AG04450 (cell line): ENCODE measurements at regions not wholly inside any gene's neighbourhood (a gene's known extent, or its start where the extent isn't known, plus 50 kb on each side); places are given as distances from the start of the nearest gene placed in this dataset.

Source experiments
- CTCF ChIA-PET: fragments of 300-600, 350-600 bp; formaldehyde crosslinking; extraction: SDS; loops from one replicate; lab custom pipeline; 2022; ENCODE audit warnings: antibody characterized with exemption, inconsistent platforms; lab: Charles Lee
- POLR2A ChIA-PET: fragments of 350-600 bp; formaldehyde crosslinking; extraction: SDS; loops from one replicate; lab custom pipeline; 2021; ENCODE audit warnings: antibody characterized with exemption, inconsistent platforms; lab: Yijun Ruan, JAX
- DNase-seq: peaks from one replicate; pipeline ENCODE4 v3.0.0-alpha.2; 2011; ENCODE audit warnings: low read depth, low spot score
- H3K27ac ChIP-seq: one replicate; pipeline ENCODE4 v1.5.1; 2012; ENCODE audit warnings: low read depth, low read length, control low read depth
- H3K27me3 ChIP-seq: one replicate; pipeline ENCODE4 v1.6.0; 2012; ENCODE audit warnings: low read length; ENCODE audit not compliant: control insufficient read depth, insufficient read depth
- H3K4me3 ChIP-seq: 2 replicates; pipeline ENCODE4 v1.5.1; 2011; ENCODE audit warnings: mild to moderate bottlenecking, low read depth, low read length, control low read depth
- H3K9me3 ChIP-seq: 2 replicates; pipeline ENCODE4 v1.5.1; 2012; ENCODE audit warnings: low read length; ENCODE audit not compliant: control insufficient read depth, insufficient read depth
- TF ChIP-seq, protein P1 (sequence below): IDR thresholded peaks from 2 replicates; pipeline ENCODE4 v1.5.1; 2011; ENCODE audit warnings: low read depth, low read length, control low read depth, inconsistent platforms

DNA sequence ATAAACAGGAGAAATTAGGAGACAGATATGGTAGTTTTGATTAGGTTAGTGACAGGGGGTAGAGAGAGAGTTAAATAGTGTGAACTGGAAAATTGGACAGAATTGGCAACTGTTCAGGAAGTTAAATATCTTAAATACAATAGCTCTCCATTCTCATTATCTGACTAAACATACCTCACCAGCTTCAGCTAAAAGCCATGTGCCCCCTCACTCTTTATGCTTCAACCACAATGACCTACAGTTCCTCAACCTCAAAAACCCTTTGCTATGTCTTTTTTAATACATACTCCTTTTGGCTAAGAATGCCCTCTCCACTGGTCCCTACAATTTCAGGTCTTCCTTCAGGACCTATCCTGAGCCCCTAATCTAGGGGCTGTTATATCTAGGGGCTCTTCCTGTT is 740.2 kb upstream of the ZEB2 start:
- TF ChIP-seq, protein P1, sequence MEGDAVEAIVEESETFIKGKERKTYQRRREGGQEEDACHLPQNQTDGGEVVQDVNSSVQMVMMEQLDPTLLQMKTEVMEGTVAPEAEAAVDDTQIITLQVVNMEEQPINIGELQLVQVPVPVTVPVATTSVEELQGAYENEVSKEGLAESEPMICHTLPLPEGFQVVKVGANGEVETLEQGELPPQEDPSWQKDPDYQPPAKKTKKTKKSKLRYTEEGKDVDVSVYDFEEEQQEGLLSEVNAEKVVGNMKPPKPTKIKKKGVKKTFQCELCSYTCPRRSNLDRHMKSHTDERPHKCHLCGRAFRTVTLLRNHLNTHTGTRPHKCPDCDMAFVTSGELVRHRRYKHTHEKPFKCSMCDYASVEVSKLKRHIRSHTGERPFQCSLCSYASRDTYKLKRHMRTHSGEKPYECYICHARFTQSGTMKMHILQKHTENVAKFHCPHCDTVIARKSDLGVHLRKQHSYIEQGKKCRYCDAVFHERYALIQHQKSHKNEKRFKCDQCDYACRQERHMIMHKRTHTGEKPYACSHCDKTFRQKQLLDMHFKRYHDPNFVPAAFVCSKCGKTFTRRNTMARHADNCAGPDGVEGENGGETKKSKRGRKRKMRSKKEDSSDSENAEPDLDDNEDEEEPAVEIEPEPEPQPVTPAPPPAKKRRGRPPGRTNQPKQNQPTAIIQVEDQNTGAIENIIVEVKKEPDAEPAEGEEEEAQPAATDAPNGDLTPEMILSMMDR, result no peak
- CTCF ChIA-PET, result interaction anchor here (0.7 kb wide), 2 partner anchors 12 kb away, joined by 3 to 4 read pairs; no protein-coding TSS in a partner anchor

DNA sequence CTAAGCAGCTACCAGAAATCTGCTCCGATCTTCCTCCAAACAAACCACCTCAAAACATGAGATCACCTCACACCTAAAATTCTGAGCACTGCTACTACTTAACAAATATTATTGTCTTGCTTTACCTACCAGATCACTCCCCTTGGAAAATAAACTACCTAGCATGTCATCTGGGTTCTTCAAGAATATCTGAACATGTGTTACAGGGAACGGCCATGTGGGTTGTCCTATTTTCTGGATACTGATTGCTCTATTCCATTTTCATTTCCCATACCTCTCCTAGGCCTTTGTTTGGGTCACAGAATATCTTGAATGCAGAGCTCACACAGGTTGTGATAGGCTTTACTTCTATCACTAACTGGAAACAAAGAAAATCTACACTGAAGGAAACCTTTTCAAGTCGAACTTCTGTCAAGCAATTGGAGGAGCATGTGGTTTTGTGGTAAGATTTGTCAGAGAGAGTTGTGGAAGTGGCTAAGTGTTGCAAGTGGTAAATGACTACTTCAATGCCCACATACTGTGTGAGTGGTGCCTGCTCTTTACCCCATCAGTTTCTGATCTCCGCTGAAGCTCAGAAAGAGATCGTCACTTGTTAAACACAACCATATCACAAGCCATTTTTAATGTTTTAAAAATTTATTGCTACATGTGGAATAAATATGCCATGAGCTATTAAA is 739.1 kb upstream of the ZEB2 start:
- H3K9me3 ChIP-seq, result no peaks in the 10 kb centered on the region
- CTCF ChIA-PET, result no interaction called here
- DNase-seq, result no peak
- no peak overlapping the region for H3K27ac ChIP-seq
- TF ChIP-seq, protein P1, result no peak
- no peaks in the 10 kb centered on the region for H3K27me3 ChIP-seq
- POLR2A ChIA-PET, result no interaction called here
- no peak overlapping the region for H3K4me3 ChIP-seq

More for the DNA sequence above, 740.2 kb upstream of the ZEB2 start:
- Histone ChIP-seq H3K9me3 (no peaks in the 10 kb centered on the region), H3K27me3 (no peaks in the 10 kb centered on the region), H3K27ac (no peak overlapping the region), H3K4me3 (no peak overlapping the region)
- POLR2A ChIA-PET, result no interaction called here
- DNase-seq, result no peak

DNA sequence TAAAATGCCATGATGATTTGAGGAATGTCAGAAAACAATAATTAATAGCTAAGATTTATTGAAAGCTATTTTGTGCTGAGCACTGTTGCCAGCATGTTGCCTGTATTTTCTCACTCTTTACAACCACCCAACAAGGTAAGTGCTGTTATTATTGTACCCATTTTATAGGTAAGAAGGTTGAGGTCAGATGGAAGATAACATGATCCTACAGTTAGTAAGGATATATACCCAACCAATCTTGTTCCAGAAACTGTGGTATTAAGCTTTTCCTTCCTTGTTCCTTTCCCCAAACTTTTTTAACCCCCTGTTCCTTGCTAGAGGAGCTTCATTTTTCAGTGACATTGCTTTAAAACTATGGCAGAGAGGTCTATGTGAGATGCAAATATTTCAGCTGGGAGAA is 738.0 kb upstream of the ZEB2 start:
- CTCF ChIA-PET, result interaction anchor here (0.5 to 1.6 kb wide), 2 partner anchors 14 to 495 kb away, joined by 4 to 5 read pairs; no protein-coding TSS in a partner anchor

DNA sequence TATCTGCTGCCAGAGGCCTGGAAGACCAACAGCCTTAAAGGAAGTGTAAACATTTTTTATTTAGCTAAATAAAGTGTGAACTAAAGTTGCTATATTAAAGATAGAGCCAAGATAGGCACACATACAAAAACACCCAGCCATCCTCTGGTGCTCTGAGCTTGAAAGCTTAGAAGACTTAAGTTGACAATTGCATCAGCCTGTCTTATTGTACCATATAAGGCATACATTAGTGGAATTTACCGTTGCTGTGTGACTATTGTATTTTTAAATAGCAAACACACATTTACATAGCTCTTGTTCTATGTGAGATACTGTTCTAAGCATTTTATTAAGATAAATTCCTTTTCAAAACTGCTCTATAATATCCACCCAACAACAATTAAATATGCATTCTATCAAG is 736.6 kb upstream of the ZEB2 start:
- Histone ChIP-seq H3K27me3 (no peaks in the 10 kb centered on the region), H3K9me3 (no peaks in the 10 kb centered on the region), H3K4me3 (no peak overlapping the region), H3K27ac (no peak overlapping the region)
- TF ChIP-seq, protein P1, result no peak
- CTCF ChIA-PET, result interaction anchor here (1.0 kb wide), 1 partner anchor 289 kb away, joined by 3 read pairs; no protein-coding TSS in a partner anchor
- DNase-seq, result no peak
- POLR2A ChIA-PET, result no interaction called here

More for the DNA sequence above, 738.0 kb upstream of the ZEB2 start:
- Histone ChIP-seq H3K9me3 (no peaks in the 10 kb centered on the region), H3K27me3 (no peaks in the 10 kb centered on the region), H3K4me3 (no peak overlapping the region), H3K27ac (no peak overlapping the region)
- no peak for DNase-seq
- POLR2A ChIA-PET, result no interaction called here
- TF ChIP-seq, protein P1, result no peak

DNA sequence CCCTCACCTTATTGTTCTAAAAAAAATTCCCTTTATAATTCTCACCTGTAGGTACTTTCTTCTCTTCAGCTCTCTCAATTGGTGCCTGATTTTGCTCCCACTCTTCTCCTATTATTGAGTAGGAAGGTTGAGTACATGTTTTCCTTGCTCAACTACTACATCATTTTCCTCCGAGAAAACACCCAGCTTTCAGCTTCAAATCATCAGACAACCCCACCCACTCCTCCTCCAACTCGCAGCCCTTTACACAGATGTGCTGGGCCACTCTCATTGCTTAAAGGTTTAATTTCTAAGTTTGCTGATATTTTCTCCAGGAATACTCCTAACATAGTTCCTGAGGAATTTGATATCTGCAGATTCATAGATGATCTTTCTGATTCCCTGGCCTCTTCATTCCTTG is 734.4 kb upstream of the ZEB2 start:
- ChIA-PET POLR2A (no interaction called here), CTCF (no interaction called here)
- no peak for DNase-seq
- H3K27ac ChIP-seq, result no peak overlapping the region
- no peaks in the 10 kb centered on the region for H3K9me3 ChIP-seq
- TF ChIP-seq, protein P1, result no peak
- H3K27me3 ChIP-seq, result no peaks in the 10 kb centered on the region
- H3K4me3 ChIP-seq, result no peak overlapping the region
